Astrocyte (in vitro differentiated cells and primary cell): ENCODE measurements at regions not wholly inside any gene's neighbourhood (a gene's known extent, or its start where the extent isn't known, plus 50 kb on each side); places are given as distances from the start of the nearest gene placed in this dataset.
"Not testable (repeated sequence)": the region's sequence is repeated elsewhere in the genome, so short reads cannot be mapped to it uniquely, and the experiment has no call there.

Experiments
- DNase-seq: peaks from one replicate; pipeline ENCODE4 v3.0.0-alpha.2; 2010; ENCODE audit warnings: low read depth
- FAIRE-seq: peaks from 2 replicates; lab custom pipeline; 2011; peaks lifted over from hg19 to GRCh38; lab: Jason Lieb, UNC
- H2AFZ ChIP-seq: 2 replicates; pipeline ENCODE4 v1.6.0; 2012; ENCODE audit warnings: low read depth, low read length, inconsistent platforms
- H3K27ac ChIP-seq: 2 replicates; pipeline ENCODE4 v1.5.1; 2011; ENCODE audit warnings: low read depth, low read length, inconsistent platforms
- H3K27me3 ChIP-seq: 2 replicates; pipeline ENCODE4 v1.6.0; 2011; ENCODE audit warnings: low read length, inconsistent platforms; ENCODE audit not compliant: insufficient read depth
- H3K36me3 ChIP-seq: 2 replicates; pipeline ENCODE4 v1.5.1; 2011; ENCODE audit warnings: low read length, inconsistent platforms; ENCODE audit not compliant: insufficient read depth
- H3K4me1 ChIP-seq: 2 replicates; pipeline ENCODE4 v1.5.1; 2011; ENCODE audit warnings: low read length, inconsistent platforms; ENCODE audit not compliant: insufficient read depth
- H3K4me2 ChIP-seq: 2 replicates; pipeline ENCODE4 v1.6.0; 2012; ENCODE audit warnings: low read length, inconsistent platforms
- H3K4me3 ChIP-seq: 2 replicates; pipeline ENCODE4 v1.5.1; 2011; ENCODE audit warnings: low read depth, mild to moderate bottlenecking, low read length, inconsistent platforms; ENCODE audit not compliant: insufficient read depth
- H3K79me2 ChIP-seq: 2 replicates; pipeline ENCODE4 v1.6.0; 2012; ENCODE audit warnings: mild to moderate bottlenecking, low read length, inconsistent platforms; ENCODE audit not compliant: insufficient read depth
- H3K9ac ChIP-seq: 2 replicates; pipeline ENCODE4 v1.6.0; 2012; ENCODE audit warnings: mild to moderate bottlenecking, low read length, inconsistent platforms
- H3K9me3 ChIP-seq: 2 replicates; pipeline ENCODE4 v1.5.1; 2012; ENCODE audit warnings: low read depth, mild to moderate bottlenecking, low read length, inconsistent platforms; ENCODE audit not compliant: insufficient read depth
- H4K20me1 ChIP-seq: 2 replicates; pipeline ENCODE4 v1.6.0; 2012; ENCODE audit warnings: low read length, inconsistent platforms; ENCODE audit not compliant: insufficient read depth
- H3K27ac Mint-ChIP-seq: one replicate; pipeline ENCODE4 v1.8.0; 2021; ENCODE audit warnings: mild to moderate bottlenecking, mixed read lengths; ENCODE audit not compliant: unreplicated experiment
- H3K27me3 Mint-ChIP-seq: one replicate; pipeline ENCODE4 v1.8.0; 2021; ENCODE audit warnings: low read depth, mixed read lengths; ENCODE audit not compliant: unreplicated experiment
- H3K36me3 Mint-ChIP-seq: one replicate; pipeline ENCODE4 v1.8.0; 2021; ENCODE audit warnings: low read depth, mixed read lengths; ENCODE audit not compliant: unreplicated experiment
- H3K4me1 Mint-ChIP-seq: one replicate; pipeline ENCODE4 v1.8.0; 2021; ENCODE audit warnings: low read depth, mixed read lengths; ENCODE audit not compliant: unreplicated experiment
- H3K4me3 Mint-ChIP-seq: one replicate; pipeline ENCODE4 v1.8.0; 2021; ENCODE audit warnings: mild to moderate bottlenecking, moderate library complexity, mixed read lengths; ENCODE audit not compliant: unreplicated experiment
- H3K9me3 Mint-ChIP-seq: one replicate; pipeline ENCODE4 v1.8.0; 2021; ENCODE audit warnings: mild to moderate bottlenecking, mixed read lengths; ENCODE audit not compliant: unreplicated experiment
- EZH2 ChIP-seq: IDR thresholded peaks from 2 replicates; pipeline ENCODE4 v1.6.1; 2012; ENCODE audit warnings: mild to moderate bottlenecking, low read length, inconsistent platforms; ENCODE audit not compliant: insufficient read depth
- TF ChIP-seq, protein P1 (sequence below): IDR thresholded peaks from 2 replicates; pipeline ENCODE4 v1.5.1; 2011; ENCODE audit warnings: low read depth, mild to moderate bottlenecking, inconsistent platforms, low read length, moderate library complexity; ENCODE audit not compliant: insufficient read depth

DNA sequence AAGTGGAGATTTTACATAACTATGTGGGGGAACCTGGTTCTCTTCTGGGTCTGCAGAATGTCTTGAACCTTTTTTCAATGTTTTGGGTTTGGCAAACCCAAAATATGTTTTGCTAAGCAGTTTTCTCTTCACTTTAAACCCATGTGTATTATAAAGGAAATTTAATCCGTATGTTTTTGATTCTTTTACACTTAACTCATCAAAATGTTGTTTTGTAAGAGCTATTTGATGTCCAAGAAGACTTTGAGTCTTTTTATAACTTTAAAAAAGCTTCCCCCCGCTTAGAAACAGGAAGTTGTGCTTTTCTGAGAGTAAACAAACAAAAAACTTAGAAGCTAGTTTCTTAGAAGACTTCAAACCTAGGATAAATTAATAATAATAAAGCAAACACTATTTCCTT lies 81.9 kb upstream of the CEP162 start:
- Mint-ChIP-seq H3K9me3 (no peaks in the 10 kb centered on the region), H3K4me3 (no peak overlapping the region), H3K27me3 (no peaks in the 10 kb centered on the region), H3K36me3 (no peaks in the 10 kb centered on the region), H3K27ac (no peak overlapping the region), H3K4me1 (peaks cover 2% of the 10 kb centered on the region)
- Histone ChIP-seq H3K4me2 (no peak overlapping the region), H3K79me2 (no peaks in the 10 kb centered on the region), H2AFZ (no peak overlapping the region), H3K4me3 (no peak overlapping the region), H3K9ac (no peak overlapping the region), H3K9me3 (no peaks in the 10 kb centered on the region), H4K20me1 (no peaks in the 10 kb centered on the region), H3K4me1 (no peaks in the 10 kb centered on the region), H3K27ac (no peak overlapping the region), H3K36me3 (no peaks in the 10 kb centered on the region), H3K27me3 (no peaks in the 10 kb centered on the region)
- no peak for FAIRE-seq
- TF ChIP-seq, protein P1, sequence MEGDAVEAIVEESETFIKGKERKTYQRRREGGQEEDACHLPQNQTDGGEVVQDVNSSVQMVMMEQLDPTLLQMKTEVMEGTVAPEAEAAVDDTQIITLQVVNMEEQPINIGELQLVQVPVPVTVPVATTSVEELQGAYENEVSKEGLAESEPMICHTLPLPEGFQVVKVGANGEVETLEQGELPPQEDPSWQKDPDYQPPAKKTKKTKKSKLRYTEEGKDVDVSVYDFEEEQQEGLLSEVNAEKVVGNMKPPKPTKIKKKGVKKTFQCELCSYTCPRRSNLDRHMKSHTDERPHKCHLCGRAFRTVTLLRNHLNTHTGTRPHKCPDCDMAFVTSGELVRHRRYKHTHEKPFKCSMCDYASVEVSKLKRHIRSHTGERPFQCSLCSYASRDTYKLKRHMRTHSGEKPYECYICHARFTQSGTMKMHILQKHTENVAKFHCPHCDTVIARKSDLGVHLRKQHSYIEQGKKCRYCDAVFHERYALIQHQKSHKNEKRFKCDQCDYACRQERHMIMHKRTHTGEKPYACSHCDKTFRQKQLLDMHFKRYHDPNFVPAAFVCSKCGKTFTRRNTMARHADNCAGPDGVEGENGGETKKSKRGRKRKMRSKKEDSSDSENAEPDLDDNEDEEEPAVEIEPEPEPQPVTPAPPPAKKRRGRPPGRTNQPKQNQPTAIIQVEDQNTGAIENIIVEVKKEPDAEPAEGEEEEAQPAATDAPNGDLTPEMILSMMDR, result no peak
- TF ChIP-seq EZH2, result no peak
- DNase-seq, result no peak

DNA sequence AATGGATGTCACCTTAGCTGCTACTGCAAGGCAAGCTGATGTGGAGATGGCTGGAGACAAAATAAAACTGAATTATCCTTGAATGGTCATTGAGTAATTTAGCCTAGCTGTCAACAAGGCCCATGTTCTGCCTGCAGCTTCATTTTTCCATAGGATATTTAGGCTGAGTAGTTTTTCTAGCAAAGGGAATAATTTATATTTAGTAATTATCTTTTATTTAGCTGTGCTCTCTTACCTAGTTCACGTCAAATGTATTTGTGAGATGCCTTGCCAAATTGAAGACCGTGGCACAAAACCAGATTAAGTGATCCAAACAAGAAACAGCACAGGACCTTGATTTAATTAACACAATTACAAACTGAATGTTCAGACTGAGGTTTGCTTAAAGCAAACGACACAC lies 77.4 kb upstream of the CEP162 start:
- no peak overlapping the region for H3K9ac ChIP-seq
- no peak overlapping the region for H3K4me2 ChIP-seq
- no peaks in the 10 kb centered on the region for H3K4me1 ChIP-seq
- H3K79me2 ChIP-seq, result no peaks in the 10 kb centered on the region
- H3K4me3 ChIP-seq, result no peak overlapping the region
- no peaks in the 10 kb centered on the region for H3K36me3 ChIP-seq
- no peaks in the 10 kb centered on the region for H3K27me3 Mint-ChIP-seq
- no peak overlapping the region for H3K27ac ChIP-seq
- no peak for FAIRE-seq
- H3K27ac Mint-ChIP-seq, result no peak overlapping the region
- H3K4me3 Mint-ChIP-seq, result no peak overlapping the region
- H4K20me1 ChIP-seq, result no peaks in the 10 kb centered on the region
- H3K27me3 ChIP-seq, result no peaks in the 10 kb centered on the region
- no peaks in the 10 kb centered on the region for H3K9me3 Mint-ChIP-seq
- no peak overlapping the region for H2AFZ ChIP-seq
- no peaks in the 10 kb centered on the region for H3K9me3 ChIP-seq
- DNase-seq, result no peak
- no peak for TF ChIP-seq EZH2
- H3K4me1 Mint-ChIP-seq, result no peaks in the 10 kb centered on the region
- H3K36me3 Mint-ChIP-seq, result no peaks in the 10 kb centered on the region

DNA sequence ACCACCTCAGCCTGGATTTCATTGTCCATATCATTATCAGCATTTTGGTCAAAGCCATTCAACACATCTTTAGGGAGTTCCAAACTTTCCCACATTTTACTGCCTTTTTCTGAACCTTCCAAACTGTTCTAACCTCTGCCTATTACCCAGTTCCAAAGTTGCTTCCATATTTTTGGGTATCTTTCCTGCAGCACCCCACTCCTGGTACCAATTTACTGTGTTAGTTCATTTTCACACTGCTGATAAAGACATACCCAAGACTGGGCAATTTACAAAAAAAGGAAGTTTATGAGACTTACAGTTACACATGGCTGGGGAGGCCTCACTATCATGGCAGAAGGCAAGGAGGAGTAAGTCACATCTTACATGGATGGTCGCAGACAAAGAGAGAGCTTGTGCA lies 63.6 kb upstream of the CEP162 start:
- H3K36me3 Mint-ChIP-seq, H3K4me3 Mint-ChIP-seq, H3K9me3 ChIP-seq, H3K4me1 Mint-ChIP-seq, H3K27ac ChIP-seq, H3K4me2 ChIP-seq, H3K9me3 Mint-ChIP-seq, H3K27me3 Mint-ChIP-seq, FAIRE-seq, H3K4me1 ChIP-seq, H3K79me2 ChIP-seq, DNase-seq, H4K20me1 ChIP-seq, H3K27me3 ChIP-seq, H3K9ac ChIP-seq, H3K36me3 ChIP-seq, H3K4me3 ChIP-seq, H2AFZ ChIP-seq, H3K27ac Mint-ChIP-seq: not testable (repeated sequence)
